ENCODE measurements at regions not wholly inside any gene's neighbourhood (a gene's known extent, or its start where the extent isn't known, plus 50 kb on each side); places are given as distances from the start of the nearest gene placed in this dataset.

DNA sequence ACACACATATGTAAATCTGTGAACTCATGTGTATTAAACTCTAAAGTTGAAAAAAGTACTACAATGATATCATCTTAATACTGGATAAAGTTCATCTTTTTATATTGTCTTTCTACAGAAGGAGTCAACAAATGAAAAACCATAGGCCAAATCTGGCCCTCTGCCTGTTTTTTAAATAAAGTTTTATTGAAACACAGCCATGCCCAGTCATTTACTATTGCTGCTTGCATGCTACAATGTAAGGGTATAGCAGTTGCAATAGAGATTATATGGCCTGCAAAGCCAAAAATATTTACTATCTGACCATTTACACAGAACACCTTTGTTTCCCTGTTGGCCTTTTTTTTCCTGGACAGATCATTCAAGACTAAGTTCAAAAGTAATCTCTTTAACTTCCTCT, 374.6 kb upstream of the ARID1B start:
- TF ChIP-seq POLR2A (IDR thresholded peaks at IDR 0.05; ENCODE audit: low read length): no peak
- TF ChIP-seq GATA1 (IDR thresholded peaks at IDR 0.05; ENCODE audit: low read depth, low read length): no peak
